ENCODE measurements at regions not wholly inside any gene's neighbourhood (a gene's known extent, or its start where the extent isn't known, plus 50 kb on each side); places are given as distances from the start of the nearest gene placed in this dataset.

DNA sequence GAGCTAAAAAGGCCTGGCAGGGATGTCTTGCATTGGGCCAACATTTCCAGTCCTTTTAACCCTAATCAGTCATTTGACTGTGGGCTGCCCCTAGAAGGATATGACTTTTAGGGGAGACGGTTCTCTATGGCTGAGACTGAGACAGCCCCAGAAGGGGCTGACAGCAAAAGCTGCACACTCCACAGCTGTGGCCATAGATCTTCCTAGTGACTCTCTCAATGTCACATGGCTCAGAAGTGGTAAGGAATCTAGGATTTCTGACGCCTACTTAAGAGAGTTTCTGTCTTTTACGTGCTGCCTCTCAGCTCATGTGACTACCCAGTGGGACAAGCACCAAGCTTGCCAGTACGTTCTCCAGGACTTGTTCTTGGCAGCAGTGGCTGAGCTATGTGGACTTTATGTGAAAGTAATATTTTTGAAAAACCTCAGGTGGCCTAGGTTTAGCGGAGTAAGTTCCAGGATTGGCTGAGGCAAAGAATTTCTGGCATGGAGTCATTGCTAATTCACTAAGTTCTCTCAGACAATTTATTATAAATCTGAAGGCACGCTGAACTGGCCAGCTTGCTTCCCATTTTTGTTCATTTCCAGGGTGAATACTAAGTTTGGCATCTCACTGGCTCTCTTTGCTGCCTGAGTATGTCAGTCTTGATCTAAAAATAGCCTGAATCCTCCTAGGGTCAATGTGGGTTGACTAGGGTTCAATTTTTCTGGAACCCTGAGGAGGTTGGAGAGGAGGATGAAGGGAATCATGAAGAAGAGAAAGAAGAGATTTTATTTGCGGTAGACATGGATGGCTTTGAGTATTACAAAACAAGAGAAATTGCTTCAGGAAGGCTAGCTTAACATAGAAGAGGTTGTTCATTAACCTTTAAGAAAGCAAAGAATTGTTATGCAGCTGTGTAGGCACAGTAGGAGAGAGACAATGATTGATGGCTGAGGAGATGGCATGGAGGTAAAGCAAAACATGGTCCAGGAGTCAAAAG, 271.8 kb downstream of the AEBP2 start:
- H3K4me3 ChIP-seq (ENCODE audit: low read depth in 2 of 2, low read length in 2 of 2): no peak overlapping the region
- no TSS peak for BruUV-seq (replicated peaks)
- TF ChIP-seq, protein P1, sequence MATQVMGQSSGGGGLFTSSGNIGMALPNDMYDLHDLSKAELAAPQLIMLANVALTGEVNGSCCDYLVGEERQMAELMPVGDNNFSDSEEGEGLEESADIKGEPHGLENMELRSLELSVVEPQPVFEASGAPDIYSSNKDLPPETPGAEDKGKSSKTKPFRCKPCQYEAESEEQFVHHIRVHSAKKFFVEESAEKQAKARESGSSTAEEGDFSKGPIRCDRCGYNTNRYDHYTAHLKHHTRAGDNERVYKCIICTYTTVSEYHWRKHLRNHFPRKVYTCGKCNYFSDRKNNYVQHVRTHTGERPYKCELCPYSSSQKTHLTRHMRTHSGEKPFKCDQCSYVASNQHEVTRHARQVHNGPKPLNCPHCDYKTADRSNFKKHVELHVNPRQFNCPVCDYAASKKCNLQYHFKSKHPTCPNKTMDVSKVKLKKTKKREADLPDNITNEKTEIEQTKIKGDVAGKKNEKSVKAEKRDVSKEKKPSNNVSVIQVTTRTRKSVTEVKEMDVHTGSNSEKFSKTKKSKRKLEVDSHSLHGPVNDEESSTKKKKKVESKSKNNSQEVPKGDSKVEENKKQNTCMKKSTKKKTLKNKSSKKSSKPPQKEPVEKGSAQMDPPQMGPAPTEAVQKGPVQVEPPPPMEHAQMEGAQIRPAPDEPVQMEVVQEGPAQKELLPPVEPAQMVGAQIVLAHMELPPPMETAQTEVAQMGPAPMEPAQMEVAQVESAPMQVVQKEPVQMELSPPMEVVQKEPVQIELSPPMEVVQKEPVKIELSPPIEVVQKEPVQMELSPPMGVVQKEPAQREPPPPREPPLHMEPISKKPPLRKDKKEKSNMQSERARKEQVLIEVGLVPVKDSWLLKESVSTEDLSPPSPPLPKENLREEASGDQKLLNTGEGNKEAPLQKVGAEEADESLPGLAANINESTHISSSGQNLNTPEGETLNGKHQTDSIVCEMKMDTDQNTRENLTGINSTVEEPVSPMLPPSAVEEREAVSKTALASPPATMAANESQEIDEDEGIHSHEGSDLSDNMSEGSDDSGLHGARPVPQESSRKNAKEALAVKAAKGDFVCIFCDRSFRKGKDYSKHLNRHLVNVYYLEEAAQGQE (IDR thresholded peaks at IDR 0.05; ENCODE audit: insufficient read depth in 1 of 2, low read depth in 2 of 2, low read length in 1 of 2): no peak
- TF ChIP-seq TCF7L2 (IDR thresholded peaks at IDR 0.05; ENCODE audit: low read depth, low read length) (no peak), SIN3A (IDR thresholded peaks at IDR 0.05; ENCODE audit: borderline replicate concordance, insufficient read depth, low read depth, low read length) (no peak), POLR2AphosphoS5 (IDR thresholded peaks at IDR 0.05; ENCODE audit: low read depth, low read length) (no peak)
- TF ChIP-seq, protein P2, sequence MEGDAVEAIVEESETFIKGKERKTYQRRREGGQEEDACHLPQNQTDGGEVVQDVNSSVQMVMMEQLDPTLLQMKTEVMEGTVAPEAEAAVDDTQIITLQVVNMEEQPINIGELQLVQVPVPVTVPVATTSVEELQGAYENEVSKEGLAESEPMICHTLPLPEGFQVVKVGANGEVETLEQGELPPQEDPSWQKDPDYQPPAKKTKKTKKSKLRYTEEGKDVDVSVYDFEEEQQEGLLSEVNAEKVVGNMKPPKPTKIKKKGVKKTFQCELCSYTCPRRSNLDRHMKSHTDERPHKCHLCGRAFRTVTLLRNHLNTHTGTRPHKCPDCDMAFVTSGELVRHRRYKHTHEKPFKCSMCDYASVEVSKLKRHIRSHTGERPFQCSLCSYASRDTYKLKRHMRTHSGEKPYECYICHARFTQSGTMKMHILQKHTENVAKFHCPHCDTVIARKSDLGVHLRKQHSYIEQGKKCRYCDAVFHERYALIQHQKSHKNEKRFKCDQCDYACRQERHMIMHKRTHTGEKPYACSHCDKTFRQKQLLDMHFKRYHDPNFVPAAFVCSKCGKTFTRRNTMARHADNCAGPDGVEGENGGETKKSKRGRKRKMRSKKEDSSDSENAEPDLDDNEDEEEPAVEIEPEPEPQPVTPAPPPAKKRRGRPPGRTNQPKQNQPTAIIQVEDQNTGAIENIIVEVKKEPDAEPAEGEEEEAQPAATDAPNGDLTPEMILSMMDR (IDR thresholded peaks at IDR 0.05): no peak
- no peaks in the 10 kb centered on the region for H3K4me1 ChIP-seq (ENCODE audit: control insufficient read depth, insufficient read depth, low read length)
- no peak for DNase-seq (ENCODE audit: low read depth, low spot score)
- in situ Hi-C loops (cut with HindIII; ENCODE audit: low pct_unique_long_range_greater_than_20kb, low sequenced_read_pairs): no loop called here
- no peaks in the 10 kb centered on the region for H3K36me3 ChIP-seq (ENCODE audit: control insufficient read depth, insufficient read depth, low read length)
- POLR2A ChIA-PET: interaction anchor here (0.7 kb wide), 1 partner anchor 85 kb away, joined by 3 read pairs; no protein-coding TSS in a partner anchor
- ATAC-seq: no peak
- CTCF ChIA-PET: no interaction called here
- no peaks in the 10 kb centered on the region for H3K9me3 ChIP-seq (ENCODE audit: control insufficient read depth, insufficient read depth, low read depth, low read length)
- H3K27me3 ChIP-seq (ENCODE audit: control insufficient read depth, insufficient read depth, low read length): no peaks in the 10 kb centered on the region
- intact Hi-C loops (cut with micrococcal nuclease; ENCODE audit: unreplicated experiment): no loop called here
- no peak overlapping the region for H3K27ac ChIP-seq (ENCODE audit: low read length)

DNA sequence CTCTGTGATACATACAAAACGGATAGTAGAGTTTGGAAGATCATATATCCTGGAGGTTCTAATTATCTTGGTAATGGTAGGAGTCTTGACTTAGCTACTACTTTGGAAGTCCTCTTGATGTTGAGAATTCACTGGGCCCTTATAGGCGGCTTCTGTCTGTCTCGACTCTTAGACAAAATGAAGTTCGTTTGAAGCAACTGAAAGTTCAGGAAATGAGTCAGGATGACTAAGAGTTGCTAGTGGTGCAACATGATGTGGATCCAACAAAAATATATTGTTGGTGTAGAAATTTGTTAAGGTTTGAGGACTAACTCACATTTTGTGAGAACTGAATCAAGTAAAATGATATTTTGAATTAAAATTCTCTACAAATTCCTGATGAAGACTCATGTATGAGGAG, 272.7 kb downstream of the AEBP2 start:
- no peak overlapping the region for H3K27ac ChIP-seq (ENCODE audit: low read length)
- no peaks in the 10 kb centered on the region for H3K27me3 ChIP-seq (ENCODE audit: control insufficient read depth, insufficient read depth, low read length)
- no peak overlapping the region for H3K4me3 ChIP-seq (ENCODE audit: low read depth in 2 of 2, low read length in 2 of 2)
- TF ChIP-seq POLR2AphosphoS5 (IDR thresholded peaks at IDR 0.05; ENCODE audit: low read depth, low read length) (no peak), TCF7L2 (IDR thresholded peaks at IDR 0.05; ENCODE audit: low read depth, low read length) (no peak), SIN3A (IDR thresholded peaks at IDR 0.05; ENCODE audit: borderline replicate concordance, insufficient read depth, low read depth, low read length) (no peak)
- TF ChIP-seq, protein P2 (IDR thresholded peaks at IDR 0.05): no peak
- TF ChIP-seq, protein P1 (IDR thresholded peaks at IDR 0.05; ENCODE audit: insufficient read depth in 1 of 2, low read depth in 2 of 2, low read length in 1 of 2): no peak
- in situ Hi-C loops (cut with HindIII; ENCODE audit: low pct_unique_long_range_greater_than_20kb, low sequenced_read_pairs) (no loop called here), intact Hi-C loops (cut with micrococcal nuclease; ENCODE audit: unreplicated experiment) (no loop called here)
- ChIA-PET POLR2A (no interaction called here), CTCF (no interaction called here)
- no peaks in the 10 kb centered on the region for H3K9me3 ChIP-seq (ENCODE audit: control insufficient read depth, insufficient read depth, low read depth, low read length)
- ATAC-seq: no peak
- H3K4me1 ChIP-seq (ENCODE audit: control insufficient read depth, insufficient read depth, low read length): no peaks in the 10 kb centered on the region
- BruUV-seq (replicated peaks): no TSS peak
- no peaks in the 10 kb centered on the region for H3K36me3 ChIP-seq (ENCODE audit: control insufficient read depth, insufficient read depth, low read length)
- no peak for DNase-seq (ENCODE audit: low read depth, low spot score)
